ENCODE measurements at regions not wholly inside any gene's neighbourhood (a gene's known extent, or its start where the extent isn't known, plus 50 kb on each side); places are given as distances from the start of the nearest gene placed in this dataset.

GRCh38 chr10:124227055-124227975 lies 133.9 kb upstream of the CHST15 start:
- no peak for DNase-seq (ENCODE audit: low spot score)

DNA sequence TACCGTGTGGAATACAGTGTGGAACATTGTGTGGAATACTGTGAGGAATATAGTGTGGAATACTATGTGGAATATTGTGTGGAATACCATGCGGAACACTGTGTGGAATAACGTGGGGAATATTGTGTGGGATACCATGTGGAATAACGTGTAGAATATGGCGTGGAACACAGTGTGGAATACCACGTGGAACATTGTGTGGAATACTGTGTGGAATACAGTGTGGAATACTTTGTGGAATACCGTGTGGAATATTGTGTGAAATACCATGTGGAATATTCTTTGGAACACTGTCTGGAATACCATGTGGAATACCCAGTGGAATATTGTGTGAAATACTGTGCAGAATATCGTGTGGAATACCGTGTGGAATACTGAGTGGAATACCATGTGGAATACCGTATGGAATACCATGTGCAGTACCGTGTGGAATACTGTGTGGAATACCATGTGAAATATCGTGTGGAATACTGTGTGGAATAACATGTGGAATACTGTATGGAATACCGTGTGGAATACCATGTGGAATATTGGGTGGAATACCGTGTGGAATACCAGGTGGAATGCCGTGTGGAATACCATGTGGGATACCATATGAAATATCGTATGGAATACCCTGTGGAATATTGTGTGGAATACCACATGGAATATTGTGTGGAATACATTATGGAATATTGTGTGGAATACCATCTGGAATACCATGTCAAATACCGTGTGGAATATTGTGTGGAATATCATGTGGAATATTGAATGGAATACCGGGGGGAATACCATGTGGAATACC lies 133.1 kb upstream of the CHST15 start:
- DNase-seq (ENCODE audit: low spot score), result no peak

GRCh38 chr10:124225467-124226270 lies 132.3 kb upstream of the CHST15 start:
- no peak for DNase-seq (ENCODE audit: low spot score)

GRCh38 chr10:124225029-124225466 lies 131.7 kb upstream of the CHST15 start:
- no peak for DNase-seq (ENCODE audit: low spot score)

DNA sequence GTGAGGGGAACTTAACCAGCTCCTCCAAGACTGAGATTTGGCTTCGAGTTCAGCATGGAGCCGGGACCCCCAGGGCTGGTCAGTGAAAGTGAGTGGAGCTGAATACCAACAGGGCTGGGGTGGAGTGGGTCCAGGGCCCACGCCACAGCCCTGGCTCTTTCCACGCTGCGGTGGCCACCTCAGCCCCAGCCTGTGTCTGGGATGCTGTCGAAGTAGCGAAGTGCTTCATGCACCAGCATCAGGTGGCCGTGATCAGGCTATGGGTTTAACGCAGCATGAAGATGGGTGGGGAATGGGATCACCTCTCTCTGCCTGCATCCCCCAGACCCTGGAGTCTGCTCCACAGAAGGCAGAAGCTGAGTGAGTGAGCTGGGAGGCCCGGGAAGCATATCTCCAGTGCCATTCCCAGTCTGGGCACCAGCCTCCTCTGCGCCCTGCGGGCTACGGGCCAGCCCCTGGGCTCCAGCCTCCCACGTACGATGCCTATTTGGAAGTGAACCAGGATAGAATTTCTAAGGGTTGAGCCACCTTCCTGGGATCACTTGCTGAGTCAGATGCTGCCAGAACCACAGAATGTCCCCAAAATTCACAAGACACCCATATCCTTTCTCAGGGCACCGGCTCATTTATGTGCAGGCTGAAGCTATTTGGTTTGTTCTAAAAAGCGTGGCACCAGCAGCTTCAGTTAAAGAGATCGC lies 131.1 kb upstream of the CHST15 start:
- no peak for DNase-seq (ENCODE audit: low spot score)

DNA sequence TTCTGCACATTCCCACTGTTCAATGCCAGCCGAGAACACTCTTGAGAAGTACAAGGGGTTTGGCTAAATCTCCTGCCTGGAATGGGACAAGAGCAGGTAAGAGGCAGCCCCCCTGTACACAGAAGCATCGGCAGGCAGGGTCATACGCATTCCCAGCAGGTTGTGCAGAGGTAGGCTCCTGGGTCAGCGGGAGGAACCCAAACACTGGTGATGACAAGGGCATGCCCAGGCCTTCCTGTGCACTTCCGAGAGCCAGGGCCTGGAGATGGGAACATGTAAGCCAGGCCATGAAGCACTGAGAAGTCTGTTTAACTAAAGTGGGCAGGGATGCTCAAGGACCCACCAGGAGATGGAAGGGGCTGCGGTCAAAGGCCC lies 130.3 kb upstream of the CHST15 start:
- DNase-seq (ENCODE audit: low spot score), result no peak

DNA sequence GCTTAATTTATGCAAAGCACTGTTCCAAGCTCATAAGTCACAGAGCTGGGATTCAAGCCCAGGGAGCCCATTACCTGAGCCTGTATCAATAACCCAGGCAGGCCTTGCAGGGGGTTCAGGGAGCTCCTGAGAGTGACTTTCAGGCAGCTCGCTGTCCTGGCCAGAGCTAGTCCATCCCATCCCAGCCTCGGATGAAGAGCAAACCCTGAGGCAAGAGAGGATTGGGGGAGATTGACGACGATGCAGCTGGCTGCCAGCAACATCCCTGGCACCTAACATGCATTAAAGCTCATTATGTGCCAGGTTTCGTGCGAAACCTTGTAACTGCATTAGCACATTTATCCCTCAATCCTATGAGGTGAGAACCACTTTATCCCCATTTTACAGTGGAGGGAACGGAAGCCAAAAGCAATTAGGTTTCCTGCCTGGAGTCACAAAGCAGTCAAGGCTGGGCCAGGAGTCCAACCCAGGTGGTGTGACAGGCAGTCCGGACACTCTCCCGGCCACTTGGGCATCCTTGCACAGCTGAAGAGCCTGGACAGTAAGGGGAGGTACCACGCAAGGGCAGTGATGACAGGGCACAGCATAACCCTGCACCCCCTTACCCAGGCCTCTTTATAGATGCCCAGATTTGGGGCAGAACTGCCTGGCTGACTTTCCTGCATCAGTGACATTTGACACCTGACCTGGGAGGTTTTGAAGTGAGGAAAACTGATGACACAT lies 129.8 kb upstream of the CHST15 start:
- no peak for DNase-seq (ENCODE audit: low spot score)

- DNase-seq (ENCODE audit: low spot score), result no peak
These were observed 129.1 kb upstream of the CHST15 start for GRCh38 chr10:124222318-124222987.

DNA sequence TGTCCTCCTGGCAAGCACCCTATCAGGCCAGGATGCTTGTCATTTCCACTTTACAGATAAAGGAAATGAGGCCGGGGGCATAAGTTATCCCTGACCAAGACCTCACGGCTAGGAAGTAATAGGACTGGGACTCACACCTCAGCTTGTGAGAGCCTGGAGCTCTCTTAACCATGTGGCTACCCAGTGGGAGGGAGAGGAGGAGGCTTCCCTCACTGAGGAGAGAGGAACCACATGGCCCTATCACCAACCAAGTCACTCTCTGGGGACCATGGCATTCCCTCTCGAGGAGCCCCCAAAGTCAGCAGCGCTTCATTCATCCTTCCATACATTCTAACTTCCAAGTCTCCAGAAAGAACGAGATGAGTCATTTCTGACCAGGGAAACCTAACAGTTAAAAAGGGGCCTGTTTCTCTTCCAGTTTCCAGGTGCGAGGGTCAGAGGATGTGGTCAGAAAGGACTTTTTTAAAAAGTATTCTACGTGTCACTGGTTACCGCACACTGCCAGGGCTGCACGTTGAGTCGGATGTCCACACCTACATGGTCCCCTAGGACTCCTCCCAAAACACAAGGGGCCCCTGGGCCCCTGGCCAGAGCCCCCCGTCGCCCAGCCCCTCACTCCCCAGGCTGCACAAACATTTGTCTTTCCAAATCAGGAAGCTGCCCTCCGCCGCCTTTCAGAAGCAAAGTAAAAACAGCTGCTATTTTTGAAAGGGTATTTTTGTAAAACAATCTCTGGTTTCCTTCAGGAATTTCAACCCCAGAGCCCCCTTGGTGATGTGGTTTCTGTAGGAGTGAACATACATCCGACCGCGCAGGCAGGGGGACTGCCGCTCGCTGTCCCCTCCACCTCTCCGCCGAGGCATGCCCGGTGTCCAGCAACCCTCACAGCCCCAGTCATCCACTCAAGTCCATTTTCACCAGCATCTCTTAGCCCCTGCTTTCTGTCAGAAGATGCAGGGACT lies 128.2 kb upstream of the CHST15 start:
- DNase-seq (ENCODE audit: low spot score), result no peak

DNA sequence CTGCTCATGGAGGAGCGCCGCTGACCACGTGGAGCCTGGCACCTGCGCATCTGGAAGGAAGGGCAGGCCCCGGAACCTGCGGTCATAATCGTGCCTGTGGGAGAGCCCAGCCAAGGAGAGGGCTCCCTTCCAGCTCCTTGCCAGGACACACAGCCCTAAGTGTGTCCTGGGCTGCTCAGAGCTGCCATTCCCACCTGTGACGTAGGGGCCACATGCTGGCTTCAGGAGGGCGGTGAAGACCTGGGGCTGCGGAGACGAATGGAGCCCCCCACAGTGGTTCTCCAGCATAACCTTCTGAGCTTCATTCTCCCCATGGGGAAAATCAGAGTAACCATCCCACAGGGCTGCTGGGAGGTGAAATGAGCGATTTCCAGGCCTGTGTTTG lies 127.6 kb upstream of the CHST15 start:
- DNase-seq (ENCODE audit: low spot score), result no peak

DNA sequence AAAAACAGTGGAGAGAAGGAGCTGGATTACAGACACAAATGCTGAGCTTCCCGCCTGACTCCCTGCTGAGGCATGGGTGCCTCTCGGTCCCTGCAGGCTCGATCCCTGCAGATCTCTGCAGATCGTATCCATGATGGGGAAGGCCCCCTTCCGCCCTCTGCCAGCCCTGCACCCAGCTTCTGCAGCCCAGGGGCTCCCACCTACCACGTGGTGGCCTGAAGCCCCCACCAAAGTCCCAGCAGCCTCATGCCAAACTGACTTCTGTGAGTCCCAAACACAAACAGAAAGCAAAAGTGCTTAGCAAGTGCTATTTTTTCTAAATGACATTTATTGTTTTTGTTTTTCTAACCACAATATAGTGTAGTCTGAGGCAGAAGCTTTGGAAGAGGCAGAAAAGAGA lies 127.1 kb upstream of the CHST15 start:
- DNase-seq (ENCODE audit: low spot score), result no peak

GRCh38 chr10:124219655-124220054 lies 126.3 kb upstream of the CHST15 start:
- no peak for DNase-seq (ENCODE audit: low spot score)

DNA sequence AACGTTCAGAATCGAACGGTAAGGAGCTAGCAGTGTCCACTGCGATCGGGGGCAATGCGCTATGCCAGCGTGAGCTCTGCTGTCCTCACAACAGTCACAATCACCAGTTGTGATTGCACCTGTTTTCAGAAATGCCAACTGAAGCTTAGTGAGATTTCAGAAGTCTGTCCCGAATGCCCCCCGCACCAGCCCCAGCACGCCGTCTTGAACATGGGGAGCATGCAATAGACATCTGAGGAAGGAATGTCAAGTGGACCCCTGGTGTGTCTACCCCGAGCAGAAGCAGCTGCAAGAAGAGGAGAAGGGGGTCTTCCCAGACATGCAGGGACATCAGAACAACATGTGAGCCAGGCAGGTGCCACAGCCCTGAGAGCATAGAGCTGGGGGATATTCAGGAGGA lies 125.7 kb upstream of the CHST15 start:
- DNase-seq (ENCODE audit: low spot score), result no peak

- DNase-seq (ENCODE audit: low spot score), result no peak
These were observed 124.8 kb upstream of the CHST15 start for GRCh38 chr10:124217906-124218804.

GRCh38 chr10:124217031-124217430 lies 123.6 kb upstream of the CHST15 start:
- no peak for DNase-seq (ENCODE audit: low spot score)

GRCh38 chr10:124214610-124215375 lies 121.4 kb upstream of the CHST15 start:
- DNase-seq (ENCODE audit: low spot score), result no peak

DNA sequence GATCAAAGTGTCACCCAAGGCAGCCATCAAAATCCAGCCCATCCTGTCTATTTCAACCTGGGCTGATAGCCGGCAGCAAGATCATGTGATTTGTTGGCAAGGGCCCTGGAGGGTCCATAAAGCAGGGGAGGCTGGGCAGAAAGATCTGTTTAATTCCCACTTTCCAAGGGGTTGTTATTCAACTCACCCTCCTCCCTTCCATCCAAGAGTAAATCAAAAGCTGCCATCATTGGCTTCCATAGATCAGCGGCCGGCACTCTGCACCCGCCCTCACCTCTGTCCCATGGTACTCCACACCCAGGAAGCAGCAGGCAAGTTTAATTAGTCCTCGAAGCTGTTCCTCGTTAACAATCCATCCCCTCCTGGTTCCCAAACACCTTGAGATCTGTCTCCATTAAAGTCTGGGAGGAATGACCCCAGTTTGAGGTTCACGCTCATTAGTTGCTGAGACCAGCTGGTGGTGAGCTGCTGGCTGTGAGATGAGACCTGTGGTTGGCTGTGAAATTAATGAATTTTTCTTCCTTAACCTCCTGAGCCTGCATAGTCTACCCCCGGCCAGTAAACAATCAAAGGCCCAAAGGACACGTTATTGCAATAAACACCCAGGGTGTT lies 120.6 kb upstream of the CHST15 start:
- no peak for DNase-seq (ENCODE audit: low spot score)

All from HuH-7.5 (cell line).